ENCODE measurements at regions not wholly inside any gene's neighbourhood (a gene's known extent, or its start where the extent isn't known, plus 50 kb on each side); places are given as distances from the start of the nearest gene placed in this dataset.
"Not testable (repeated sequence)": the region's sequence is repeated elsewhere in the genome, so short reads cannot be mapped to it uniquely, and the experiment has no call there.

DNA sequence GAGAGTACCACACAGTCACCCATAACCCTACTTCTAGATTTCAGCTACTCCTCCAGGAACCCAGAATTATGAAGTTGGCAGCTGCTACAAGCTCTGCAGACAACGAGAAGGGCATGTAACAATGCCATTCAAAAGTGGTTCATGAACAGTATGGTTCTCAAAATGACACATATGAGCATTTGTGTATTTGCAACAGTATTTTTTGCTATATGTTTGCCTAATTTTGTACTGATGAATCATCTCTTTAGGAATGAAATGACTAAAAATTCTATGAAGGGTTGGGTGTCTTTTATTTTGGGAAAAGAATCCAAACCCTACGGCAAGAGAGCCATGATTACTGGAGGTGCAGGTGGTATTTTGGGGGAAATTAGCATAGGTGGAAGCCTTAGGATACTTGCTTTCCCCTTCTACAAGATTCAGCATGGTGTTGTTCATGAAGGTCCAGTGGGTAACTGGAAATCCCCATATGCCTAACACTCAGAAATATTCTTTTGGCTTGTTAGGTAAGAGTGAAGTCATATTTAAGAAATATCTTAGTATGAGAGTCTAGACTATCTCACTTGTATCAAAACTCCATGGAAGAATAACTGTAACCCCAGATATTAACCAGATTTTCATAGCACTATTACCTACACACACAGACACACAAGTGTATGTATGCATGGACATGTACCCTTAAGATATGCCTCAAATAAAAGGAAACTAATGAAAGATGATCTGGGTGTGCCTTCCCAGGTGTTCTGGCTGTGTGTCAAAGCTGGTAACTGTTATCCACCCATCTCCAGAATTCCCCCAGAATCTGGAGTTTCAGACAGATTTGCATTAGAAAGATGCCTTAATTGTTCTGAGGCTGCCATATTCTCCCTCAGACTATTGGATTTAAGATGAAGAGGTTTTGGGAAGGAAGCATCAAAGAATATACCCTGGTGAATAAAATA, 688.2 kb upstream of the SOX9 start:
- no peak for DNase-seq

DNA sequence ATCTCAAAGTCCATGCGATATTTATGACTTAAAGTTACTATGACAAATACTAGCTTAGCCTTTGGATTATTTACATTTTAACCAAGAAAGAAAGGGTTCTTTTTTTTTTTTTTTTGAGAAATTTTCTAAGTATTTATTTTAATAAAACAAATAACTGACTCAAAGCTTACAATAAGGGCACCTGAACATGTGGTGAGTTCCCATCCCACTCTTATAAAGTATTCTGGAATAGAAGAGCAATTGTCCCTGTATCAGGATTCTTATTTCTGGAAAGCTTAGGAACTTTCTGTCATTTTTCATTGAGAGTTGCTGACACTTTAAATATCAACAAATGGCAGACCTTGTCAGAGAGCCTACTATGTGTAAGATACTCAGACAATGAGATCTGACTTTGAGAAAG, 686.1 kb upstream of the SOX9 start:
- DNase-seq, result no peak

- DNase-seq, result no peak
These were observed 684.3 kb upstream of the SOX9 start for GRCh38 chr17:71436479-71436878.

GRCh38 chr17:71437166-71437565, 683.7 kb upstream of the SOX9 start:
- no peak for DNase-seq

- DNase-seq, result peak; percentile 1
These were observed 682.1 kb upstream of the SOX9 start for GRCh38 chr17:71438631-71439146.

GRCh38 chr17:71440513-71440912, 680.3 kb upstream of the SOX9 start:
- no peak for DNase-seq

- no peak for DNase-seq
These were observed 679.7 kb upstream of the SOX9 start for GRCh38 chr17:71441098-71441497.

DNA sequence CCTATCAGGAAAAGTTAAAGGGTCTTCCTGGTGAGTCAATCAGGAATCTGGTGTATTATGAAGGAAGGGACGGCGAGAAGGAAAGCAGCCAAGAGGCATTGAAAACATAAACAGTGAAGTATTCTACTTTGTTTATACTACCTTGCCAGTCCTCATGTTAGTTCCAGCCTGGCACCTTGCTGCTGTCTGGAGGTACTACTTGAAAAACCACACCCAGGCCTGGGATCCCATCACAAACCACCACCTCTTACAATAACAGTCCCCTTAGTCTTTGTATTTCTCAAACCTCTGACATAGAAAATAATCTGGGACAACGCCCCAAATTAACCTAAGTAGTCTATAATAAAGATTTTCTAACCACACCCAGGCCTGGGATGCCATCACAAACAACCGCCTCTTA, 676.7 kb upstream of the SOX9 start:
- no peak for DNase-seq

- DNase-seq, result no peak
These were observed 674.0 kb upstream of the SOX9 start for GRCh38 chr17:71446645-71447437.

DNA sequence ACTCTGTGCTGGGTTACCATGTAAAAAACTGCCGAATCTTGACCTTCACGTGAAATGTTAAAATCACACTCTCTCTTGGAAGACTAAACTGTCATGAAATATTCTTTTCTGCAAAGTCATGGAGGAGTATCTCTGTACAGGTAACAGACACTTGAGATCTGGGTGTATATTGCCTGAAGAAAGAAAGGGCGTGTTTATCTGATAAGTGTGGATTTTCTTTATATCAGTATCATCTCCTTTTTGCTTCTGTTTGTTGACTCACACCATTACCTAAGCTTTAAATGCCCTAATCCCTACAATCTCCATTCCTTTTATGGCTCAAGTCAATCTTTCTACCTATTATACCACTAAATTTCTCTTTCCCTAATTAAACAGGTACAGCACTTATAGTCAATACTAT, 673.2 kb upstream of the SOX9 start:
- DNase-seq, result no peak

GRCh38 chr17:71450657-71451056, 670.2 kb upstream of the SOX9 start:
- not testable (repeated sequence) for DNase-seq

GRCh38 chr17:71453876-71454422, 666.9 kb upstream of the SOX9 start:
- DNase-seq, result no peak

DNA sequence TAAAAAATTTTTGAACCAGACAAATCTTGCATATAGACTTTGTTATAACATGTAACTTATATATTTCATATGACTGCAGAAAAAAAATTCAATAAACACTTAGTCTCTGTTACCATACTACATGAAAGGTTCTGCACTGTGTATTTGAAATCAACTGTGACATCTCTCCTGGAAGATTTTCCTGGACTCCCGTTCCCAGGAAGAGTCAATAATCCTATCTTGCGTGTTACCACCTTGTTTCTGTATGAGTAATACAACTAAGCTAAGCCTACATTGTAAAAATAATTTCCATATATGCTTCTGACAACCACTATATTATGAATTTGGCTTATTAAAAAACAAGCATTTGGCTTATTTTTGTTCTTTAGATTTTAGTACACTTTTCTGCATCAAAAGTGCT, 665.6 kb upstream of the SOX9 start:
- DNase-seq, result no peak

- DNase-seq, result no peak
These were observed 662.5 kb upstream of the SOX9 start for GRCh38 chr17:71458322-71458721.

- DNase-seq, result peak; percentile 8
These were observed 659.9 kb upstream of the SOX9 start for GRCh38 chr17:71460943-71461342.

- DNase-seq, result no peak
These were observed 659.2 kb upstream of the SOX9 start for GRCh38 chr17:71461498-71462169.

DNA sequence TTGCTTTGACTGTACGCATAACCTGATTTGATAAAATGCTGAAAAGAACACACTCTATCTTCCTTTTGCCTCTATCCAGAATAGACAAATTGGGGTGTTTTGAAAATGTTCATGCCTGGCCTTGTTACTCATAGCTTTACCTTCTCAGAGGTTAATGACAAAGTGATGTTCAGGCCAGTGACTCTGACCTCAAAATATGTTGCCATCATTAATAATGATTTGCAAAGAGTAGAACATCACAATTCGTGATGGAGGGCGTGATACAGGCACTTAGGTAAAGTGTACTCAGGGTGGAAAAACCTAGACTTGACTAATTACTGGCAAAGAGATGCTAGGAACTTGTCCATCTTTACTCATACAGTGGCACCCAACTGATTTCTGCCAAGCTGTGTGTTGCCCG, 656.6 kb upstream of the SOX9 start:
- no peak for DNase-seq

DNA sequence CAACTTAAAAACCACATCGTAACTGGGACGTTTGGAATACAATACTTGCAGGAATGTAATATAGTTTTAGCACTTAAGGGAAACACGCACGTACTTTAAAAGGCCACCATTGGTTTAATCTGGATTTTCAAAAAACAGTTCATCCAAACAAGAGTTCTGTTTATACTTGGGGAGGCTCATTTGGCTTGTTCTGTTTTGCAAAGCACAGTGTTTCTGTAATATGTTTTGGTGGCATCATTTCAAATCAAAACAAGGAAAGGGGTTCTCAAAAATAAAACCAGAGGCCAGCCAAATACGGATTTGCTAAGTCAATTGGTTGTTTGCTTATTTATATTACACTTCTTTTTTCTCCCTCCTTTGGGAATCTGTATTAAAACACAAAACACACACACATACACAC, 656.1 kb upstream of the SOX9 start:
- no peak for DNase-seq

GRCh38 chr17:71467719-71468118, 653.1 kb upstream of the SOX9 start:
- DNase-seq, result no peak

- no peak for DNase-seq
These were observed 650.8 kb upstream of the SOX9 start for GRCh38 chr17:71470062-71470461.

- DNase-seq, result no peak
These were observed 647.7 kb upstream of the SOX9 start for GRCh38 chr17:71472809-71473789.

All from muscle of arm (tissue), 1 donor.